ENCODE measurements at regions not wholly inside any gene's neighbourhood (a gene's known extent, or its start where the extent isn't known, plus 50 kb on each side); places are given as distances from the start of the nearest gene placed in this dataset.
"Not testable (repeated sequence)": the region's sequence is repeated elsewhere in the genome, so short reads cannot be mapped to it uniquely, and the experiment has no call there.

DNA sequence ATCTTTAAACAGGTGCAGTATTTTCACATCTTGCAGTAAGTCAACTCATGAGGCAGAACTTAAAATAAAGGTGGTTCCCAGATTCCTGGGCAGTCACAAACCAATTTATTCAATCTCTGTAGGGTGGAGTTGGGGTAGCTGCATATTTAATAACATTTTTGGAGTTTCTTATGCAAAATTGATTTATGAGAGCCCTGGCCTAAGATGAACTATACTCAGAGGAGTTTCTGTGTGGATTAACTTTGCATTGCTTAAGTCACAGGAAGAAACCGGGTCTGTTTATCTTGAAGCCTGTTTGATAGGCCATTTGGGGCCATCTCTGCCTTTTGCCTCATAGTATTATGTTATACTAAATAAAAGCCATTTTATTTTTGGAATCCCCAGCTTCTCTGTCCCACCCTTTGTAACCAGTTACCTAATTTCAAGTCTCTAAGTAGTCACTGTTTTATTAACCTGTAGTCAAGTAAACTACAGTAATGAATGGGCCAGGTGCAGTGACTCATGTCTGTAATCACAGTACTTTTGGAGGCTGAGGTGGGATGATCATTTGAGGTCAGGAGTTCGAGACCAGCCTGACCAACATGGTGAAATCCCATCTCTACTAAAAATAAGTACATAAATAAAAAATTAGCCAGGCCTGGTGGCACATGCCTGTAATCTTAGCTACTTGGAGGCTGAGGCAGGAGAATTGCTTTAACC is 104.4 kb upstream of the FAM3C start:
- Histone ChIP-seq H3K27ac (no peak overlapping the region), H3K36me3 (no peaks in the 10 kb centered on the region), H3K27me3 (replicated peaks; ENCODE audit: insufficient read depth) (no peaks in the 10 kb centered on the region), H3K4me3 (no peak overlapping the region), H3K9me3 (no peaks in the 10 kb centered on the region), H3K4me1 (replicated peaks) (no peaks in the 10 kb centered on the region)
- intact Hi-C loops (cut with DNase I): no loop called here
- 77% methylated on average over 2 of the region's 2 CpGs for WGBS
- no peak for DNase-seq (ENCODE audit: low spot score)
- TF ChIP-seq POLR2A (IDR thresholded peaks at IDR 0.05) (no peak), POLR2AphosphoS5 (IDR thresholded peaks at IDR 0.05) (no peak)
- TF ChIP-seq, protein P1, sequence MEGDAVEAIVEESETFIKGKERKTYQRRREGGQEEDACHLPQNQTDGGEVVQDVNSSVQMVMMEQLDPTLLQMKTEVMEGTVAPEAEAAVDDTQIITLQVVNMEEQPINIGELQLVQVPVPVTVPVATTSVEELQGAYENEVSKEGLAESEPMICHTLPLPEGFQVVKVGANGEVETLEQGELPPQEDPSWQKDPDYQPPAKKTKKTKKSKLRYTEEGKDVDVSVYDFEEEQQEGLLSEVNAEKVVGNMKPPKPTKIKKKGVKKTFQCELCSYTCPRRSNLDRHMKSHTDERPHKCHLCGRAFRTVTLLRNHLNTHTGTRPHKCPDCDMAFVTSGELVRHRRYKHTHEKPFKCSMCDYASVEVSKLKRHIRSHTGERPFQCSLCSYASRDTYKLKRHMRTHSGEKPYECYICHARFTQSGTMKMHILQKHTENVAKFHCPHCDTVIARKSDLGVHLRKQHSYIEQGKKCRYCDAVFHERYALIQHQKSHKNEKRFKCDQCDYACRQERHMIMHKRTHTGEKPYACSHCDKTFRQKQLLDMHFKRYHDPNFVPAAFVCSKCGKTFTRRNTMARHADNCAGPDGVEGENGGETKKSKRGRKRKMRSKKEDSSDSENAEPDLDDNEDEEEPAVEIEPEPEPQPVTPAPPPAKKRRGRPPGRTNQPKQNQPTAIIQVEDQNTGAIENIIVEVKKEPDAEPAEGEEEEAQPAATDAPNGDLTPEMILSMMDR (IDR thresholded peaks at IDR 0.05): no peak

- no peaks in the 10 kb centered on the region for H3K4me1 ChIP-seq (replicated peaks)
- no peaks in the 10 kb centered on the region for H3K9me3 ChIP-seq
- H3K36me3 ChIP-seq: no peaks in the 10 kb centered on the region
- no peaks in the 10 kb centered on the region for H3K27me3 ChIP-seq (replicated peaks; ENCODE audit: insufficient read depth)
- 88% methylated on average over 4 of the region's 4 CpGs for WGBS
- intact Hi-C loops (cut with DNase I): no loop called here
- no peak overlapping the region for H3K4me3 ChIP-seq
- no peak overlapping the region for H3K27ac ChIP-seq
- TF ChIP-seq POLR2AphosphoS5 (IDR thresholded peaks at IDR 0.05) (no peak), POLR2A (IDR thresholded peaks at IDR 0.05) (no peak)
- TF ChIP-seq, protein P1 (IDR thresholded peaks at IDR 0.05): no peak
- no peak for DNase-seq (ENCODE audit: low spot score)
Measured at GRCh38 chr7:121499624-121500023, 103.5 kb upstream of the FAM3C start.

GRCh38 chr7:121498816-121499215 is 102.7 kb upstream of the FAM3C start:
- no peak overlapping the region for H3K27ac ChIP-seq
- DNase-seq (ENCODE audit: low spot score): no peak
- H3K4me1 ChIP-seq (replicated peaks): no peaks in the 10 kb centered on the region
- no peak overlapping the region for H3K4me3 ChIP-seq
- no peak for TF ChIP-seq POLR2AphosphoS5 (IDR thresholded peaks at IDR 0.05)
- TF ChIP-seq, protein P1 (IDR thresholded peaks at IDR 0.05): no peak
- no peak for TF ChIP-seq POLR2A (IDR thresholded peaks at IDR 0.05)
- H3K36me3 ChIP-seq: no peaks in the 10 kb centered on the region
- no peaks in the 10 kb centered on the region for H3K27me3 ChIP-seq (replicated peaks; ENCODE audit: insufficient read depth)
- intact Hi-C loops (cut with DNase I): no loop called here
- H3K9me3 ChIP-seq: no peaks in the 10 kb centered on the region
- WGBS: 38% methylated on average over 1 of the region's 1 CpG

DNA sequence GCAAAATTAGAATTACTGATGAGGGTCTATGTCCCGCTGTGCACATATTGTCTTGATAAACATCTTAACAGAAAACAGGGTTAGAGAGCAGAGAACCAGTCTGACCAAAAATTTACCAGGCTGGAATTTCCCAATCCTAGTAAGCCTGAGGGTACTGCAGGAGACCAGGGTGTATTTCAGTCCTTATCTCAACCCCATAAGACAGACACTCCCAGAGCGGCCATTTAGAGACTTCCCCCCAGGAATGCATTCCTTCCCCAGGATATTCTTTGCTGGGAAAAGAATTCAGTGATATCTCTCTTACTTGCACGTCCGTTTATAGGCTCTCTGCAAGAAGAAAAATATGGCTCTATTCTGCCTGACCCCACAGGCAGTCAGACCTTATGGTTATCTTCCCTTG is 101.4 kb upstream of the FAM3C start:
- H3K4me1 ChIP-seq (replicated peaks); H3K4me3 ChIP-seq; H3K9me3 ChIP-seq; H3K27me3 ChIP-seq (replicated peaks; ENCODE audit: insufficient read depth); H3K36me3 ChIP-seq; H3K27ac ChIP-seq; DNase-seq (ENCODE audit: low spot score); intact Hi-C loops (cut with DNase I): not testable (repeated sequence)
- 75% methylated on average over 4 of the region's 4 CpGs for WGBS

DNA sequence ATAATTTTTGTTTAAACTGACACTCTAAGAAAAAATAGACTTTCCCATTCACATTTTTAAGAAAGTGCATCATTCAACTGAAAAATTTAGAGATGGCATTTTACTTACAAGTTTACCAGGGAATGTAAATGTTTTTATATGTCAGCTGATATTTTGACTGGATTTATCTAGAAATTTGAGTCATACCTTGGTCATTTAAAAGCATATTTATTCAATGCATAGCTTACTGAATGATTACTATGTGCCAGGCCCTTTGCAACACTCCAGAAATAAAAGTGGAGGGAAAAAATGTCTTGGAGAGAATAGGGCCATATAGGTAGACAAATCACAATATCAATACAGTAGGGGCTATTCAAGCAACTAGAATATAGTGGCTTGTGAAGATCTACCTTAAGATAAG is 98.4 kb upstream of the FAM3C start:
- no peak for DNase-seq (ENCODE audit: low spot score)
- no peaks in the 10 kb centered on the region for H3K27me3 ChIP-seq (replicated peaks; ENCODE audit: insufficient read depth)
- no peaks in the 10 kb centered on the region for H3K36me3 ChIP-seq
- TF ChIP-seq, protein P1 (IDR thresholded peaks at IDR 0.05): no peak
- intact Hi-C loops (cut with DNase I): no loop called here
- H3K4me1 ChIP-seq (replicated peaks): no peaks in the 10 kb centered on the region
- H3K4me3 ChIP-seq: no peak overlapping the region
- no peaks in the 10 kb centered on the region for H3K9me3 ChIP-seq
- no peak overlapping the region for H3K27ac ChIP-seq
